Osteoblast (primary cell): ENCODE measurements at regions not wholly inside any gene's neighbourhood (a gene's known extent, or its start where the extent isn't known, plus 50 kb on each side); places are given as distances from the start of the nearest gene placed in this dataset.

Experiments used
- DNase-seq: peaks from one replicate; pipeline ENCODE4 v3.0.0; 2011; ENCODE audit warnings: low spot score, mixed read lengths; ENCODE audit not compliant: insufficient read length; ENCODE audit errors: missing footprints
- H2AFZ ChIP-seq: 2 replicates; pipeline ENCODE4 v1.6.0; 2011; ENCODE audit warnings: mild to moderate bottlenecking, low read length
- H3K27ac ChIP-seq: 2 replicates; pipeline ENCODE4 v1.5.1; 2011; ENCODE audit warnings: mild to moderate bottlenecking, low read depth, low read length, moderate library complexity
- H3K27me3 ChIP-seq: 2 replicates; pipeline ENCODE4 v1.6.0; 2012; ENCODE audit warnings: mild to moderate bottlenecking, control low read depth, inconsistent platforms, low read length, moderate library complexity; ENCODE audit not compliant: insufficient read depth
- H3K36me3 ChIP-seq: 2 replicates; pipeline ENCODE4 v1.5.1; 2011; ENCODE audit warnings: mild to moderate bottlenecking, low read length, control low read depth, moderate library complexity; ENCODE audit not compliant: insufficient read depth
- H3K4me1 ChIP-seq: 2 replicates; pipeline ENCODE4 v1.5.1; 2011; ENCODE audit warnings: mild to moderate bottlenecking, low read length, control low read depth, moderate library complexity; ENCODE audit not compliant: insufficient read depth
- H3K4me2 ChIP-seq: 2 replicates; pipeline ENCODE4 v1.6.0; 2011; ENCODE audit warnings: mild to moderate bottlenecking, low read length; ENCODE audit not compliant: insufficient read depth
- H3K4me3 ChIP-seq: fragments of 200-600 bp; sonication (generic); 3 replicates; pipeline ENCODE4 v1.5.1; 2012; ENCODE audit warnings: mild to moderate bottlenecking, low read length, inconsistent platforms; ENCODE audit not compliant: insufficient read depth
- H3K79me2 ChIP-seq: 2 replicates; pipeline ENCODE4 v1.6.0; 2012; ENCODE audit warnings: mild to moderate bottlenecking, low read length, control low read depth, inconsistent platforms; ENCODE audit not compliant: insufficient read depth
- H3K9me3 ChIP-seq: 2 replicates; pipeline ENCODE4 v1.5.1; 2011; ENCODE audit warnings: low read depth, low read length, control low read depth
- H4K20me1 ChIP-seq: 2 replicates; pipeline ENCODE4 v1.6.0; 2012; ENCODE audit warnings: mild to moderate bottlenecking, low read length, control low read depth; ENCODE audit not compliant: insufficient read depth
- CTCF ChIP-seq: IDR thresholded peaks from 2 replicates; pipeline ENCODE4 v1.5.1; 2011; ENCODE audit warnings: mild to moderate bottlenecking, low read depth, low read length, moderate library complexity; ENCODE audit errors: extremely low read depth

- Histone ChIP-seq H3K36me3 (no peaks in the 10 kb centered on the region), H3K9me3 (no peaks in the 10 kb centered on the region), H3K4me2 (peak overlapping the region; percentile 53), H3K4me3 (peak overlapping the region; percentile 1), H3K27me3 (no peaks in the 10 kb centered on the region), H3K27ac (peak overlapping the region; percentile 31), H4K20me1 (no peaks in the 10 kb centered on the region), H2AFZ (peak overlapping the region; percentile 58), H3K79me2 (no peaks in the 10 kb centered on the region), H3K4me1 (peaks cover 25% of the 10 kb centered on the region)
- DNase-seq: peak; percentile 9
- no peak for TF ChIP-seq CTCF
Measured at GRCh38 chr2:107595749-107596148, 230.9 kb upstream of the RGPD4 start.

DNA sequence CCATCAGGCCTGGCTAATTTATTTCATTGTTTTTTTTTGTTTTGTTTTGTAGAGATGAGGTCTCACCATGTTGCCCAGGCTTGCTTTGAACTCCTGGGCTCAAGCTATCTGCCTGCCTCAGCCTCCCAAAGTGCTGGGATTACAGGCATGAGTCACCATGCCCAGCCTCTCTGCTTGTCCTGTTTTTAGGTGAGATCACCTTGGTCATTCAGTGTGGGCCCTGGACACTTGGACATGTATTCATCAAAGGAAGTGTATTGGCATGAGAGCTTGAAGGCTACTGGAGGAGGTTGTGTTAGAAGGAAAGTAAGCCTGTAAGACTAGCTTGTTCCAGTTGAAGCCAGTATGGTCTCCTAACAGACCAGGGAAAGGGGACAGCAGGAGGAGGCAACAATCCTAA is 229.2 kb upstream of the RGPD4 start:
- H3K4me1 ChIP-seq: peaks cover 7% of the 10 kb centered on the region
- H3K27ac ChIP-seq: no peak overlapping the region
- no peaks in the 10 kb centered on the region for H4K20me1 ChIP-seq
- no peak for TF ChIP-seq CTCF
- H3K9me3 ChIP-seq: no peaks in the 10 kb centered on the region
- H3K4me2 ChIP-seq: no peak overlapping the region
- no peaks in the 10 kb centered on the region for H3K36me3 ChIP-seq
- H3K79me2 ChIP-seq: no peaks in the 10 kb centered on the region
- no peaks in the 10 kb centered on the region for H3K27me3 ChIP-seq
- no peak overlapping the region for H3K4me3 ChIP-seq
- H2AFZ ChIP-seq: no peak overlapping the region
- DNase-seq: no peak

- no peak for TF ChIP-seq CTCF
- H3K27me3 ChIP-seq: no peaks in the 10 kb centered on the region
- no peak overlapping the region for H3K4me2 ChIP-seq
- no peak overlapping the region for H2AFZ ChIP-seq
- no peaks in the 10 kb centered on the region for H3K4me1 ChIP-seq
- H4K20me1 ChIP-seq: no peaks in the 10 kb centered on the region
- no peak overlapping the region for H3K4me3 ChIP-seq
- H3K36me3 ChIP-seq: no peaks in the 10 kb centered on the region
- H3K79me2 ChIP-seq: no peaks in the 10 kb centered on the region
- no peak overlapping the region for H3K27ac ChIP-seq
- no peaks in the 10 kb centered on the region for H3K9me3 ChIP-seq
- DNase-seq: no peak
Measured at GRCh38 chr2:107602801-107603200, 223.9 kb upstream of the RGPD4 start.

GRCh38 chr2:107607054-107607453 is 219.6 kb upstream of the RGPD4 start:
- no peaks in the 10 kb centered on the region for H3K36me3 ChIP-seq
- H3K27ac ChIP-seq: no peak overlapping the region
- no peaks in the 10 kb centered on the region for H4K20me1 ChIP-seq
- no peaks in the 10 kb centered on the region for H3K4me1 ChIP-seq
- TF ChIP-seq CTCF: no peak
- no peak overlapping the region for H3K4me3 ChIP-seq
- H3K79me2 ChIP-seq: no peaks in the 10 kb centered on the region
- H3K9me3 ChIP-seq: no peaks in the 10 kb centered on the region
- H3K4me2 ChIP-seq: no peak overlapping the region
- no peak overlapping the region for H2AFZ ChIP-seq
- no peaks in the 10 kb centered on the region for H3K27me3 ChIP-seq
- DNase-seq: no peak
